Stimulated activated CD8-positive, alpha-beta memory T cell treated with anti-CD3 and anti-CD28 coated beads, Interleukin-15, amount 100 ng/mL, for 24 hours (primary cell): ENCODE measurements at regions not wholly inside any gene's neighbourhood (a gene's known extent, or its start where the extent isn't known, plus 50 kb on each side); places are given as distances from the start of the nearest gene placed in this dataset.
"Not testable (repeated sequence)": the region's sequence is repeated elsewhere in the genome, so short reads cannot be mapped to it uniquely, and the experiment has no call there.

Experiments
- DNase-seq: peaks from one replicate; pipeline ENCODE4 v3.0.0-alpha.2; 2020; ENCODE audit warnings: low read depth

DNA sequence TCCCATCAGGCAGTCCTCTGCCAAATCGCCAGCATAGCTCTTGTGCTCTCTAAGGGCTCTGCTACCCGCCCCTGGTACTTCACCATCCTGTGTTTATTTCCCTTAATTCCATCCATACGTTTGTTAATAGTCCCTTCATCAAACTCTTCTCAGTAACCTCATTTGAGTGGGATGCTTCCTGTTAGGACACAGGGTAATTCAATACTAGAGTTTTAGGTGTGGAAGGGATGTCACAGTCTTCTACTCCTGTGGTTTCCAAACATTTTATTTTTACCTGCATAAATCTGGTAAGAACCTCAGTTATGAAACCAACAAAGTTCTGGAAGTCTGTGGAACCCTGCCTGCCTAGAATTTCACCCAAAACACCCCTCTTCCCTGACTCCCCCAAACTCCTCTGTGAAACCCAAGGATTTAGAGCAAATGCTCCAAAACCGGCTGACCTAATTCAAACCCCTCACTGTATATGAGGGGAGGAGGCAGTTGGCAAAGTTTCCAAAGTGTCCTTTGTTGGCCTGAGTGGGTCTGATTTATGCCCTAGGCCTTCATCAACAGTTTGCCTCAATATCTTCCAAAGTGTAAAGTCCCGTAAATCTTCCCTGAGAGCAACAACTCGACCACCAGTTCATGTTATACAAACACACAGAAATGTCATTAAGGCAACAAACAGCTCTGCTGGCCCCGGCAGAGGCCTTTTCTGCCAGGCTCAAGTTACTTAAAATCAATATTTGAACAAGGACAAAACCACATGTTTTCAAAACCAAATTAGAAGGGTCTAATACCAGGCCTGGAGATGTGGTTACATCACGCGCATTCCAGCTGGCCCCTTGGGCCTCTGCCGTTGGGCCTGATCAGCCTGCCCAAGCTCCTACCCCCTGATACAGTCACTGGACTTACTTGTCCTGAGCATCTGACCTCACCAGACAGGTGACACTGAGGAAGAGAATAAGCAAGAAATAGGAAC is 82.4 kb upstream of the FGGY start:
- no peak for DNase-seq

DNA sequence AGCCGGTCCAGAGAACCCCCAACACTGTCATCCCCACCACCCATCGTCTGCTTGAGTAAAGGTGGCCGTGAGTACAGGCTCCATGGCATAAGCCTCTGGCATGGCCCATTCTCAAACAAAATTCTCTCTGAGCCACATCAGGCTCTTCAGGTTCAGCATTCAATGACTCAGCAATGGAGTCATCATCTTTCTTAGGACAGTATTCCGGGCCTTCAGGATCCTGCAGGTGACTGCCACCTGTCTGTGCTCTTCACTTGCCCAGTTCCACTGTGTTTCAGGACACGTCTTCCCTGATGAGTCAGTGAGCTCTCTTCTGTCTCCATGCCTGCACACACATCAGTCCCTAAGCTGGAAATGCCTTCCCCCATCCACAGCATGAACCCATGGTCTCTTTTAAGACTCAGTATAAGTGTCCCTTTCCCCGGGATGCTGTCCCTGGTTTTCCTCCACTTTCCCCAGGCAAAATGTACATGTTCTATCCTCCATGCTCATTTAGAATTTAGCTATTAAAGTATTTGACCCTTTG is 81.1 kb upstream of the FGGY start:
- DNase-seq, result no peak

DNA sequence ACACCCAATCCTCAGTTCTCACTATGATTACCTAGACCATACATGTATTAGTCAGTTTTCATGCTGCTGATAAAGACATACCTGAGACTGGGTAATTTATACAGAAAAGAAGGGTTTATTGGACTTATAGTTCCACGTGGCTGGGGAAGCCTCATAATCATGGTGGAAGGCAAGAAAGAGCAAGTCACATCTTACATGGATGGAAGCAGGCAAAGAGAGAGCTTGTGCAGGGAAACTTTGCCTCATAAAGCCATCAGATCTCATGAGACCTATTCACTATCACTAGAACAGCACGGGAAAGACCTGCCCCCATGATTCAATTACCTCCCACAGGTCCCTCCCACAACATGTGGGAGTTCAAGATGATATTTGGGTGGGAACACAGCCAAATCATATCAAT is 79.5 kb upstream of the FGGY start:
- not testable (repeated sequence) for DNase-seq

DNA sequence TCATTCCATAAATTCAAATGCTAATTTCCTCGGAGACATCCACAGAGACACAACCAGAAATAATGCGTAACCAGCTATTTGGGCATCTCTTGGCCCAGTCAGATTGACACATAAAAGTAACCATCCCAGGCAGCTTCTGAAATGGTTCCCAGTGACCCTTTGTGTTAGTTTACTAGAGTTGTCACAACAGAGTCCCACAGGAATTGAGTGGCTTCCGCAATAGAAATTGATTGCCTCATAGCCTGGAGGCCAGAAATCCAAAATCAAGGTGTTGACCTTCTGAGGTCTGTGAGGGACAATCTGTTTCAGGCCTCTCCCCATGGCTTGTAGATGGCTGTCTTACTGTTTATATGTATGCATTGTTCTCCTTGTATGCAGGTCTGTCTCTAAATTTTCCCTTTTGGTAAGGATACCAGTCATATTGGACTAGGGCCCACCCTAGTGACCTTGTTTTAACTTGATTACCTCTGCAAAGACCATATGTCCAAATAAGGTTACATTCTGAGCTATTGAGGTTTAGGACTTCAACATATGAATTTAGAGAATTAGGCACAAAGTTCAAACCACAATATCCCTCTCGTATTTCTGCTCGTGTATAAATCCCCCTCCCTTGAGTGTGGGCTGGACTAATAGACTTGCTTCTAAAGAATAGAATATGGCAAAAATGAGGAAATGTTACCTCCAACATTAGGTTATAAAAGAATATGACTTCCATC is 78.2 kb upstream of the FGGY start:
- DNase-seq, result no peak

DNA sequence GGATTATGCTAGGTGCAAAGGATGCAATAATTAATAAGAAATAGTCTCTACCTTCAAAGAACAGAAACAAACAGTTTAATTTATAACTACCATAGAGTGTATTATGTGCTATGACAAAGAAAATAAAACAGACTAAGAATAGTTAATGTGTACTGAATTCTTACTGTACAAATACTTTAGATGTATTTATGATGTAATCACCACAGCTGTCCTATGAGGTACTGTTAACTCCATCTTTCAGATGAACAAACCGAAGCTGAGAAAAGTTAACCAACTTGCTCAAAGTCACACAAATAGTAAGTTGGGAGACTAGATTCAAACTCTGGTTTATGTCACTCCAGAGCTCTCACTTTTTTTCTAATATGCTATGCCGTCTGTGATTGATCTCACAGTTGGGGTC is 77.0 kb upstream of the FGGY start:
- no peak for DNase-seq

DNA sequence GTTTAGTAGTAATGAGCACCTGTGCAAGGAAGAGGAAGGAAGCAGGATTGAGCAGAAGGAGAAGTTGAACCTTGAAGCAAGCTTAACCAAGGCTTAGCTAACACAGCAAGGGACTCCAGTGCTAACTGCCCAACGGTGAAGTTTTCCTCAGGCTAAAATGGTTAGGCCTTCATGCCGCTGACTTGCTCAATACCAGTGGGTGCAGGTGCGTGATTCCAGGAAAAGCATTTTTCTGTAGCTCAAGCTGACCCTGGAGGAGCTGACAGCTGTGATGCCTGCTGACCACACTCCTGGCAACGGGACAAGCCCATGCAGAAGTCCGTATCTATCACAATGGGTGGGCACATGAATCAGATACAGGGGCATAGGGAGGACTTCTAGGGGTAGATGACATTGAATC is 76.5 kb upstream of the FGGY start:
- DNase-seq, result no peak

DNA sequence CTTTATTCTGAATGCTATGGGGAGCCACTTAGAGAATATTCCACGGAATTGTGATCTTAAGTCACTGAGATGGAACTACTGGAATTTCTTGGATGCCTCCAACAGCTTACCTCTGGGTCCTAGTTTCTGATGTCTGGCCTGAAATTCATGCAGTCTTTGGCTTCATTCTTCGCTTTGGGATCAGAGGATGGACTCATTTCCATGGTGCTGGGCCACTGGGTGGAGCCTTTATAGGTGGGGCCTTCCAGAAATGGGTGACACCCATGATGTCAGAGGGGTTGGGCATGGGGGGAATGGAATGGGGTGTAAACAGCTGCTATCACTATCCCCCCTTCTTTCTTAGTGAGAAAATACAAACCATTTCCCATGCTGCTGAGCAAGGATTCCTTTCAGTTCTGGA is 73.7 kb upstream of the FGGY start:
- DNase-seq, result no peak

DNA sequence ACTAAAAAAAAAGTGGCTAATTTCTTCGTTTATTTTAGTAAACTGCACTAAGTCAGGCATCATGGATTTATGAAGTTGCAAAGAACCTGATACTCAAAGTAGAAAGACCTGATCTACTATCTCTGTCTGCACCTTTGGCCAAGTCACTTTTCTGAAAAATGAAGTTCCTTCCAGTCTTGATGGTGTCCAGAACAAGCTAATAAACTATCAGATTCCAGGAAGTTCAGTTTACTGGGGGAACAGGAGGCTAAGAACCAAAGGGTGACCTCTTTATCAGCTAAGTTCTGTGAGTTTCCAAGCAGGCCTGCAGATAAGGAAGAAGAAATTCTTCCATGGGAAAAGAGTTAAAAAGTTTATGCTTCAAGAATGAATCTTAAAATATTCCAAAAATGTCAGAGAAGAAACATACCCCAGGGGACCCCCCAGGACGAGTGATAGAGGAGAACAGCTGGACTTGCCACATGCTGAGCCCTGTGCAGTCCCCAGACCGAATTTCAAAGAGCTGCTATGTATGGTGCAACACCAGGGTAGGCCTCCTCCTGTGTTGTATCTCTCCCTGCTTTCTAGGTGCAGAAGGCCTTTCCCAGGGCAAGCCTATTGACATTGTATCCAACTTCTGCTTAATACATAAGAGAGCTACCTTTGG is 72.8 kb upstream of the FGGY start:
- no peak for DNase-seq

DNA sequence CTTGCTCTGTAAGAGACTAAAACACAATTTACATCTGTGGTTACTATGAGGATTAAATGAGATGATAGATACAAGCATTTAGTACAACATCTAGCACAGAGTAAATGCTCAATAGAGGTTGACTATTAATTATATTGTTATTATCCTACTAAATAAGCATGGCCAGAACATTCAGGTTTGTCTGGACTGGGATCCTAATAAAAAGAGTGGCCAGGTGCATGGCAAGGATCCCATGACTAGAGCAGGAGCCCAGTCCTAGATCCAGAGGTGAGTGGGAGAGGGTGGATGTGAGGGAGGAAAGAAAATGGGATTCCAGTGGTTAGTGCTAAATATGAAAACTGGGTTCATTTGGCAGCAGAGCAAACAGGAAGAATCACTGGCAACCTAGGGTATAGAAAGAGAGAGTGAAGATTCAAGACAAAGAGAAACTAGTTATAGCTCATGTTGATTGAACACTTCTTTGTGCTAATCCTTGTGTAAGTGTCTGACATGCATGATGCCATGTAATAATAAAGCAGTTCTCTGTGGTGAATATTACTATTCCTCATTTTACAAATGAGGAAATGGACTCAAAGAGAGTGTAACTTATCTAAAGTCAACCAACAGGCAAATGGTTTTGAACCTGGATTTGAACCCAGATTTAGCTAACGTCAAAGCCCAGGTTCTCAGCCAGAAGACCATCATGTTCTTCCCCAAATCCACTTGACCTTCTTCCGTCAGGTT is 71.1 kb upstream of the FGGY start:
- DNase-seq, result no peak

DNA sequence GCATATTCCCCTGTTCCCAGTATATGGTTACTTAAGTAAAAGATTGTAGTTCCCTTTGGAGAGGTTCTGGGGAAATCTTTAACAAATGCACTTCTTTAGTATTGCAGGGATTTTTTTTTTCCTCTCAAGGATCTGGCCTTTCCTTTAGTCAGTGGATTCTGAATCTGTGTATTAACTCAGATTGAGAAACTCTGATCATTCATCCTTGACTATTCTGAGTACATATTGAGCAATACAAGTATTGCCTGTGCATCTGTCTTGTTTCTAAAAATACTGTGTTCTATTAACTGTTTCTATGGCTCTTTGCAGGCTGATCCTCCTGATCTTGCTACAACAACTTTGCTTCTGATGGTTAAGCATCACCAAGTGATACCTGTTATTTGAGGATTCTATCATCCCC is 67.8 kb upstream of the FGGY start:
- DNase-seq, result no peak

DNA sequence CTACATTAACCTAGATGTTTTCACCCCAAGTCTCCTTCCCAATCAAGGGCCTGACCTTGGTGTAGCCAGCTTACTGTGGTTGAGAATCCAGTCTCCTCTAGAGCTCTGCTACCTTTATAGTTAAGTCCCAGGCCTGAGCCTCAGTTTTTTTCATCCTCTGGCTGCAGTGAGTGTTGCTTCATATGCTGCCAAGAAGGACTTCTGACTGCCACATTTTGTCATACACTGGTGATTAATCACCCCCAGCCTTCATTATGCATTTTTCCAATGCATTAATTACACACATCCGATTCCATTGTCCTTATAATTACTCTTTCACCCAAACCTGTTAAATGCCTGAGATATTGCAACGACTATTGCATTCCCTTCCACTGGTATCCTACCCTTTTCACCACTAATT is 66.3 kb upstream of the FGGY start:
- DNase-seq, result no peak

DNA sequence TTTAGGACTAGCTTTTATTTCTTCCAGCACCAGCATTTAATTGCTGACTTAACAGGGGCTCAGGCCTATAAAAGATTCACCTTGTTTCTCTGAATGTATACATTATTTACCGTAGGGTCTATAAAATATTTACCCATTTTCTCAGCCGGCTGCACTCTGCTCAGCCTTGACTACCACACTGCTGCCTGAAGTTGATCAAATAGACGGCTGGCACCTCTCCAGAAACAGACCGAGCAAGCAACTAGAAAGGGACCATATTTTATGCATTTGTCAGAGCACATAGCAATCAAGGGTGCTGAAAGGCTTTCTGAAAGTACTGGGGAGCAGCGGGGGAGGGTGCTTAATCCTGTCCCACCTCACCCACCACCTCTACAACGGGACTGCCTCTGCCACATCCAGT is 64.7 kb upstream of the FGGY start:
- no peak for DNase-seq

DNA sequence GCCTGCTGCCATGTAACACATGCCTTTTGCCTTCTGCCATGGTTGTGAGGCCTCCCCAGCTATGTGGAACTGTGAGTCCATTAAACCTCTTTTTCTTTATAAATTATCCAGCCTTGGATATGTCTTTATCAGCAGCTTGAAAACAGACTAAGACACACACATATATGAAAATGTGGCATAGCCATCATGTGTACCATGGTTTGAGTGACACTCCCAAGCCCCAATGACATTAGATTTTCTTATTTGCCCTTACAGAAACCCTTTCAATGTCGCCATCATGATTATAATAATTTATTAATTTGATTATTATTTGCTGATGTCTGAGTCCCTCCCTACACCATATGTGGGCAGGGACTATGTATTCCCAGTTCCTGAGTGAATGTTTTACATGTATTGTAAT is 63.5 kb upstream of the FGGY start:
- no peak for DNase-seq

DNA sequence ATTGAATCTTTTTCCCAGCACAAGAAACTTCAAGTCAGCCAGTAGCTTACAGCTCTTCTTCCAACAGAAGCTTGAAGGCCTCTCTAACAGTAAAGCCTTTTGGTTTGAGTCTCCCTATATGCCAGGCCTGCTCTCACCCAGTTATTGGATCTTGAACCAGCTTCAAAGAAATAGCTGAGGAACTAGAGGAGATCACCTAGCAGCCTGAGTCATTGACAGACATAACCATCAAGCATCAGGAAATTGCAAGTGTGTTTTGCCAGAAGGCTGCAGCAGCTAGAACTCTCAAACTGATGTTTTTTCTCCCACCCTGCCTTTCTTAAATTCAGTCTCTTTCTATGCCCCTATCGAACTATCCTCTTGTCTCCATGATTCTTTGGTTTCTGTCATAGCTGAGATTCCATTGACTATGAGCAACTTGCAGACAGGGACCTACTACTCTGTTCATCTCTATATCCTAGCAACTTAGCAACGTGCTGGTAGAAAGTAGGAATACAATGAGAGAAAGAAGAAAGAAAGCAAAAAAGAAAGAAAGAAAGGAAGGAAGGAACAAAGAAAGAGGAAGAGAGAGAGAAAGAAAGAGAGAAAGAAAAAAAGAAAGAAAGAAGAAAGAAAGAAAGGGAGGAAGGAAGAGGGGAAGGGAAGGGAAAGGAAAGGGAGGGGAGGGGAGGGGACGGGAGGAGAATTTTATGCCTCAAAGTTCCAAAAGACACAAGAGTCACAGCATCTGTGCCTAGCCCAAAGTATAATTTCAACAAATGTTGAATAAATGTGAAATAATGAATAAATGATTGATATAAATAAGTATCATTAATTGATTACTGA is 60.0 kb upstream of the FGGY start:
- DNase-seq, result no peak

DNA sequence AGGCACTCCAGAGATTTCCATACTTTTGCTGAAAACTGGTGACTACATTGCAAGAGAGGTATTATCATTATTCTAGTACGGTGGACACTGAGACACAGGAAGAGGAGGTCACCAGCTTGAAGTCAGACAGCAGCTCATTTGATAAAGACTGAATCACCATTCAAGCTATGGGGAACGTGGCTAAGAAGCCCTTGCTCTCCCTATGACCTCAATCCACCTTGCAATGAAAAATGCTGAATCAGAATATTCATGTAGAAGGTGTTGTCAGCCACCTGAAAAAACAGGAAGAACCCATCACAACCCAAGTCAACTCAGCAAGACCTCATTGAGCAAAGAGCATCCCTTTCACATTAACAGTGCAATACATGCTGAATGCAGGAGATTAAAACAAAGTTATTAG is 59.0 kb upstream of the FGGY start:
- no peak for DNase-seq

DNA sequence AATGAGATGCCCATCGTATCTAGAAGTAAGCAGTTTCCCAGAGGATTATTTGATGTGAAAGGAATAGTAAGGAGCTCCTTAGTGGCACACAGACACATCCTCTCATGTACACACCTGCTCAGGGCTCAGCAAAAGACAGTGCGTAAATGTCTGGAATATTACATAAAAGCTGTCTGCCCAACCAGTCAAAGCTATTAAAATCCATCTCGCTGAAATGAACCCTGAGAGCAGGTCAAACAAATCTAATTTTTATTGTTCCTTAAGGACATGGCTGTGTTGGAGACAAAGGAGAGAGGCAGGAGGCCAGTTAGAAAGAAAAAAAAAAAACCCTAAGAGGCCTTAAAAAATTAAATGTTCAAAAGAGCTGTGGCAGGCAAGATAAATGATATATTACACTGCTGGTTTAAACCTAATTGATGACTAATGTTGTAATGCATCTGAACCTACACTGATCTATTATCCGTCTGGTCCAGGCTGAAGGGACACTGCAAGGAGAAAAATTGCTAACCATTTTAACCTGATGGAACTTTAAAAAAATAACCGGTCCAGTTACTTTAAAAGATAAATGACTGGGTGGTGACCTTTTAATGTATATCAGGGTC is 58.5 kb upstream of the FGGY start:
- no peak for DNase-seq

DNA sequence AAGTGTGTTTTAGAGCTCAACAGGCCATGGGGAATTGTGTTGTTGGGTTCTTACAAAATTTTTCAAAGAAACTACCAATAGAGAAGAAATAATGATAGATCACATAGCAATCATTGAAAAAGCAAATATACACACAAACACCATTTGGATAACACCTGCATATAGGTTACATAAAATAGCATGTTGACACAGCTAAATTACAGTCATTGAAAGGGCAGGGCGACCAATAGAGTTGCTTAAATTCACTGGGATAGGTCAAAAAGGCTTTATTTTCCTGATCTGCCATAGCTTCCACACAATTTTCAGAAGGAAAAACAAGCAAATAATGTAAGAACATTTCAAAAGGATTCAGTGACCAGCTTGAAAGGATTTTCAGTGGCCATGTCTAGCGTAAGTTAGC is 57.9 kb upstream of the FGGY start:
- no peak for DNase-seq

DNA sequence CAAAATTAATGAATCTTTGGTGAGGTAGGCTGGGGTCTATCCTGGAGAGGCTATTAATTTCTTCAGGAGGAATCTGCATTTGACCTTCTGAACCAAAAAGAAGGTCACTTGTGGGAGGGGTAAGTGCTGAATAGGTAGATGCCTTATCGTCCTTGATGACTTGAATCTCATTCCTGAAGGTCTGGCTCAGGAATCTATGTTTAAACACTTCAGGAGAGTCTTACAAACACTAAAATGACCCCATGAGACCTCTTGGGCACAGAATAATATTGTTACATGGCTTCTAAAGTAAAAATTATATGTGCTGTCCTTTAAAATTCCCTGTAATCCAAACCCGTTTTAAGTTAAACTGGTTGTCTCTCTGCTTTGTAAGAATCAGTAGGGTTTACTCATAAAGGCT is 55.0 kb upstream of the FGGY start:
- no peak for DNase-seq

DNA sequence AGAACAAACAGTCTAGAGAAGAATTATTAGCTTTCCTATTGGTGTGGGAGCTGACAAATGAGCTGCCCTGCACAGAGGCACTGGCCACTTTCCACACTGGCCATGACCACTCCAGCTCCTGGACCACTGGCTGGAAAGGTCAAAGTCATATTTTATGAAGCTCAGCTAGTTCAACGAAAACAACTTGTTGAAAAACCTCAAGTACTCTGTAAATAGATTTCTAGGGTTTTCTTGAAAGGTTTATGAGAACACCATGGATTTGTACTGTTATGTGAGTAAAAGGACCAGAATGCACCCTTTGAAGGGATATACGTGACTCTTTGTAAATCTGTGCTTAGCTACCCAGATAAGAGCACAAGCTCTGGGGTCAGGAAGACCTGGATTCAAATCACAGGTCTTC is 54.5 kb upstream of the FGGY start:
- no peak for DNase-seq

DNA sequence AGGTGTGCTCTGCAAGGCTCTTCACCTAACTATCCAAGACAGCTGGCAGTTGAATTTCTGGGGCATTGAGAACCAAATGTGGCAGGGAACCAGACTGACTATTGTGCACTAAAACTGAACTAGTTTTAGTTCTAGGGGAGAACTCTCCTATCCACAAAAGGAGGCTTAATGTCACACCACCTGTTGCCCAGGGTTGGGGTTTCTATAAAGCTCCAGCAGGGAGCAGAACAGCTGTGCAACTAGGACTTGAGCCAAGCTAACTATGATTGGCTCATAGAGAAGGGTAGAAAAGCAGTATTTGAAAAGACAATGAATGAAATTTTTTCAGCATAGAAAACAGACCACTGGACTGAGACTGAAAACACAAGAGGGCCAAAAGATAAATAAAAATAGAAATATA is 53.3 kb upstream of the FGGY start:
- no peak for DNase-seq

DNA sequence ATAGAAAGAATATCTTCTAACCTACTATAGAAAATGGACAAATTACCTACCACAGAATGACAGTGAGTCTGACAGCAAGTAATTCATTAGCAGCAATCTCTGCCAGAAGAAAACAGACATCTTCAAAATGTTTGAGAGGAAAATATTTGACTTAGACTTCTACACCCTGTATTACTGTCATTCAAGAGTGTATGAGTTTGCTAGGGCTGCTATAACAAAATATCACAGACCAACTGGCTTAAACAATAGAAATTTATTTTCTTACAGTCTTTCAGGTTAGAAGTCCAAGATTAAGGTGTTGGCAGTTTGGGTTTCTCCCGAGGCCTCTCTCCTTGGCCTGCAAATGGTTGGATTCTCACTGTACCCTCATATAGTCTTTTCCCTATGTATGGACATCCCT is 52.9 kb upstream of the FGGY start:
- DNase-seq, result no peak
